GM08714 (cell line): ENCODE measurements at regions not wholly inside any gene's neighbourhood (a gene's known extent, or its start where the extent isn't known, plus 50 kb on each side); places are given as distances from the start of the nearest gene placed in this dataset.

ENCODE experiments used
- H3K4me3 ChIP-seq: fragments of 200-500 bp; sonication (Bioruptor generic); 2 replicates; pipeline ENCODE4 v1.5.1; 2014; ENCODE audit warnings: mild to moderate bottlenecking, low read length, inconsistent platforms
- ZNF274 ChIP-seq: IDR thresholded peaks from 2 replicates; pipeline ENCODE4 v1.6.1; 2012; ENCODE audit warnings: mild to moderate bottlenecking, low read depth, low read length

DNA sequence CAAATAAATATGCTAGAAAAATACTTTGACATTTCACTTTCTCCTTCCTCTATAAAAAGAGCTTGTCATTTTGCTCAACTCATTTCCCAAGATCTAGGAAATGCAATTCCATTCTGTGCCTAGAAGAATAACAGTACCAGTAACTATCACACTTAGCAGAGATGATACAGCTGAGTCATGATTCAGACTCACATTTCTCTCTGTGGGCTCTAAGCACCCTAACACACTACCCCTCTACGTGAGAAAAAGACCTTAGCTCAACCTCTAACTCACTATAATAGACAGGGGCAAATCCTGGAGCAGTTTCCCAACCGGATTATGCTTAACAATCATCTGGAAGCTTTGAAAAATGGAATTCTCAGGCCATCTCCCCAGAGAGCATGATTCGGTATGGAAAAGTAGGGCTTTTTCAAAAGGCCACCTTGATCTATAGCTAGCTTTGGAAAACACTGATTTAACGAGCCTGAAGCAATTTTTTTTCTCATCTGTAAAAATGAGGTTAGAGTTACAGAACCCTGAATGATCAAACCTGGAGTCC, 1312.3 kb upstream of the PIK3C3 start:
- TF ChIP-seq ZNF274, result no peak
- no peak overlapping the region for H3K4me3 ChIP-seq

DNA sequence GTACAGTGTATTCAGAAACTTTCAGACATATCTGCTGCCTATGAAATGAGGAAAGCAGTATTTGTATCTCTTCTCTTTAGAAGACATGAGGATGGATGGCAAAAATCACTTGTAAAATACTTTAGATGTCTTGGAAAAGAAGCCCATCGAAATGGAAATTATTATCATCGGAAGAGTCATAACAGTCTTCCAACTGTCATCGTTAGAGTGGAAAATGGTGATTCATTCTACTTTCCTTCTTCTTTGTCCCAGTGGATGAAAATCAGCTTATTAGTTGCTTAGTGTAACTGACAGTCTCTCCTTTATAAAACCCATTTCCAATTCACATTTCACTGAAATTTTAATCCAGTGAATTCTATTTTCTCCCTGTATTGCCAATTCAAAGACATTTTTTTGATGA, 1323.7 kb upstream of the PIK3C3 start:
- no peak overlapping the region for H3K4me3 ChIP-seq
- TF ChIP-seq ZNF274, result no peak

- no peak for TF ChIP-seq ZNF274
- H3K4me3 ChIP-seq, result no peak overlapping the region
Measured at GRCh38 chr18:40630496-40630895, 1324.5 kb upstream of the PIK3C3 start.

GRCh38 chr18:40624959-40625358, 1330.1 kb upstream of the PIK3C3 start:
- TF ChIP-seq ZNF274, result no peak

DNA sequence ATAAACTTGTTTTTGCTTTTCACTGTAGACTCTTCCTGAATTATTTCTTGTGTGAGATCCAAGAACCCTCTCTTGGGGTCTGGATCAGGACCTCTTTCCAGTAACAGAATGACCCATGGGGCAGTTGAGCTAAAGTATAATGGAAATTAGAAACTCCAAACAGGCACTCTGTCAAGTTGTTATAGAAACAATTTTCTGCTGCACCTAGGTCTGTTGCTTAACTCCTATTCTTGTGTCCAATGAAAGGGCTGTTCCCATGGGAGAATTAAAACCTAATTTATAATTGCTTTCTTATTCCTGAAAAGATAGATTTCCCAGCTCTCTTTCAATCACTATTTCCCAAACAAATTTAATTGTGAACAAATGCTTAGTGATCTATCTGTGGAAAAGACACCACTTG, 1341.3 kb upstream of the PIK3C3 start:
- TF ChIP-seq ZNF274, result no peak
- no peak overlapping the region for H3K4me3 ChIP-seq

More at GRCh38 chr18:40624959-40625358, 1330.1 kb upstream of the PIK3C3 start:
- no peak overlapping the region for H3K4me3 ChIP-seq

- no peak overlapping the region for H3K4me3 ChIP-seq
- TF ChIP-seq ZNF274, result no peak
Measured at GRCh38 chr18:40612356-40612755, 1342.7 kb upstream of the PIK3C3 start.

- H3K4me3 ChIP-seq, result no peak overlapping the region
- no peak for TF ChIP-seq ZNF274
Measured at GRCh38 chr18:40608226-40608625, 1346.8 kb upstream of the PIK3C3 start.

GRCh38 chr18:40607542-40608148, 1347.4 kb upstream of the PIK3C3 start:
- no peak for TF ChIP-seq ZNF274
- no peak overlapping the region for H3K4me3 ChIP-seq

DNA sequence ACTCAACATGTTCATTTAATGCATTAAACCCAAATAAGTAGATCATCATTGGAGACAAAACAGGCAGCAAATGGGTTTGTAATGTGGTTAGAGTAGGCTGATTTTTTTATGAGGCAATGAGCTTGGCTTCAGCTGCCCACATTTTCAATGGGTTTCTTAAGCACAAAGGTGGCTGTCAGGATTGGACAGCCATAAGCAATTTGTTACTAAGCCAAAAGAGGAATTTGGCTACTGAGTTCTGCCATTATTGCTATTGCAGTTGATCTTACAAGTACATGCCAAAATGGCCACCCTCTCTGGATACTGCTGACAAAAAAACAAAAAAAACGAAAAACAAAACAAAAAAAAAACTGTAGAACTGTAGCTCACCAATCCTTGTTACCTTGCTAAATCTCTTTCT, 1348.0 kb upstream of the PIK3C3 start:
- no peak for TF ChIP-seq ZNF274
- H3K4me3 ChIP-seq, result no peak overlapping the region

DNA sequence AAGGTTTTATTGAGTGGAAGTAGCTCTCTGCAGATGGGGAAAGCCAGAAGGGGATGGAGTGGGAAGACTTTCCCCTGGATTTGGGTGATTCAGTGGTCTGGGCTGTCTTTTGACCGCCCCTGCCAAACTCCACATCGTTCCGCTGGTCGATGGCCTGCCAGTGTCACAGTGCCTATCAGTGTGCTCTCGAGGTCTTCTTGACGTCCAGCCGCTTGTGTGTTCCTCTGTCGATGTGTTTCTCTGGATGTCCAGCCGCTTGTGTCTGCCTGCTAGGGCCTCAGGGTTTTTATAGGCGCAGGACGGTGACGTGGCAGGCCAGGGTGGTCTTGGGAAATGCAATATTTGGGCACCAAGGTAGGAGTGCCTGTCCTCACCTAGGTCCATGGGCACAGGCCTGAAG, 1371.4 kb upstream of the PIK3C3 start:
- TF ChIP-seq ZNF274, result no peak
- H3K4me3 ChIP-seq, result no peak overlapping the region

GRCh38 chr18:40582105-40582504, 1372.9 kb upstream of the PIK3C3 start:
- H3K4me3 ChIP-seq, result no peak overlapping the region
- TF ChIP-seq ZNF274, result no peak

- no peak for TF ChIP-seq ZNF274
- no peak overlapping the region for H3K4me3 ChIP-seq
Measured at GRCh38 chr18:40577981-40578365, 1377.1 kb upstream of the PIK3C3 start.

- H3K4me3 ChIP-seq, result no peak overlapping the region
- no peak for TF ChIP-seq ZNF274
Measured at GRCh38 chr18:40577239-40577980, 1377.6 kb upstream of the PIK3C3 start.

GRCh38 chr18:40576507-40577115, 1378.4 kb upstream of the PIK3C3 start:
- no peak for TF ChIP-seq ZNF274
- no peak overlapping the region for H3K4me3 ChIP-seq

DNA sequence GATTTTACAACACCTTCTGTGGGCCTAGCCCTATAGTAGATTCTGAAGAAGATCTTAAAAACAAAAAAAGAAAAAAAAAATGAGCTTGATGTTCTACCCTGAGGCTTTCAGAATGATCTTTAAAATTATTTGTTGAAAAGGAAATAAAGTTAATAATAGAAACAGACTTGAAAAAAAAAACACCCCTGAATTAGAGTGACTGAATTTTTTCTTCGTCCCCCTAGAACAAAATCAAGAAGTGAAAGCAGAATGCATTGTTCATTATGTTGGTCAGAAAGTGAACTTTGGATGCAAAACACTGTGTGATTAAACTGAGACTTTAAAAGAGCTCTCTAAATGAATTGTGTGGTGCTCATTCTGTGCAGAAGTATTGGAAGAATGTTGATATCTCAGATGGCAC, 1384.4 kb upstream of the PIK3C3 start:
- H3K4me3 ChIP-seq, result no peak overlapping the region
- no peak for TF ChIP-seq ZNF274
